Calu3 (cell line): ENCODE measurements at regions not wholly inside any gene's neighbourhood (a gene's known extent, or its start where the extent isn't known, plus 50 kb on each side); places are given as distances from the start of the nearest gene placed in this dataset.

Source experiments
- BruUV-seq: library from RNA; stranded (reverse); fragments of 400-500 nt; replicated peaks from 2 replicates; lab custom pipeline; 2021; lab: Mats Ljungman, UMichigan
- CTCF ChIA-PET: fragments of 300-600 bp; sonication (Branson Sonifier 250); formaldehyde crosslinking; loops from one replicate; lab custom pipeline; 2022; ENCODE audit warnings: antibody characterized with exemption; lab: Charles Lee
- DNase-seq: peaks from one replicate; pipeline ENCODE4 v3.0.0; 2022
- H3K27ac Mint-ChIP-seq: one replicate; pipeline ENCODE4 v1.8.0; 2022; ENCODE audit warnings: mixed read lengths; ENCODE audit not compliant: unreplicated experiment
- H3K27me3 Mint-ChIP-seq: one replicate; pipeline ENCODE4 v1.8.0; 2022; ENCODE audit warnings: mixed read lengths; ENCODE audit not compliant: unreplicated experiment
- H3K36me3 Mint-ChIP-seq: one replicate; pipeline ENCODE4 v1.8.0; 2022; ENCODE audit warnings: mild to moderate bottlenecking, moderate library complexity, mixed read lengths; ENCODE audit not compliant: insufficient read depth, unreplicated experiment
- H3K4me1 Mint-ChIP-seq: one replicate; pipeline ENCODE4 v1.8.0; 2022; ENCODE audit warnings: mild to moderate bottlenecking, low read depth, mixed read lengths; ENCODE audit not compliant: unreplicated experiment
- H3K4me3 Mint-ChIP-seq: one replicate; pipeline ENCODE4 v1.8.0; 2022; ENCODE audit warnings: mild to moderate bottlenecking, low read depth, moderate library complexity, mixed read lengths; ENCODE audit not compliant: unreplicated experiment
- H3K9me3 Mint-ChIP-seq: one replicate; pipeline ENCODE4 v1.8.0; 2022; ENCODE audit warnings: low read depth, mixed read lengths; ENCODE audit not compliant: unreplicated experiment
- intact Hi-C: fragments of 100-400 bp; cut with micrococcal nuclease; formaldehyde crosslinking; loops from one replicate; pipeline ENCODE4 v1.10.0; 2022; ENCODE audit not compliant: unreplicated experiment
- TF ChIP-seq, protein P1 (sequence below): fragments of 200-600 bp; IDR thresholded peaks from one replicate; pipeline ENCODE4 v1.8.0; 2022; ENCODE audit warnings: antibody characterized with exemption; ENCODE audit not compliant: unreplicated experiment

DNA sequence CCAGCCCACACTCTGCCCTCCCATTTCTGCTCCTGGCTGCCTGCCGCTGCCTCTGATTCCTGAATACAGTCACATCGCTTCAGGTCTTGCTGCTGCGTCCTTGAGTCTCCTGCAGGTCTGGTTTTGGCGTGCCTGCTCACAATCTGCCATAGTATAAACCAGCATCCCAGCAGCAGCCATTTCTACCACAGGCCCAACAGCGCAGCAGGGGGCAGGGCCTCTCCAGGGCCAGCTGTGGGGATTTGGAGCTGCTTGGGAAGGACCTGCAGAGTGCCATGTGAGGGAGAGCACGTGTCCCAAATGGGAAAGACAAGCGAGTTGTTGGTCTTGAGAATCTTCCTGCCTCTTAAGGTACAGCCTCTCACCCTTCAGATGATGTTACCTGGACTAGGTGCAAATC is 398.3 kb upstream of the PPP2R3A start:
- no peak overlapping the region for H3K4me3 Mint-ChIP-seq
- H3K36me3 Mint-ChIP-seq = no peaks in the 10 kb centered on the region
- peaks cover 76% of the 10 kb centered on the region for H3K27me3 Mint-ChIP-seq
- H3K9me3 Mint-ChIP-seq = no peaks in the 10 kb centered on the region
- TF ChIP-seq, protein P1, sequence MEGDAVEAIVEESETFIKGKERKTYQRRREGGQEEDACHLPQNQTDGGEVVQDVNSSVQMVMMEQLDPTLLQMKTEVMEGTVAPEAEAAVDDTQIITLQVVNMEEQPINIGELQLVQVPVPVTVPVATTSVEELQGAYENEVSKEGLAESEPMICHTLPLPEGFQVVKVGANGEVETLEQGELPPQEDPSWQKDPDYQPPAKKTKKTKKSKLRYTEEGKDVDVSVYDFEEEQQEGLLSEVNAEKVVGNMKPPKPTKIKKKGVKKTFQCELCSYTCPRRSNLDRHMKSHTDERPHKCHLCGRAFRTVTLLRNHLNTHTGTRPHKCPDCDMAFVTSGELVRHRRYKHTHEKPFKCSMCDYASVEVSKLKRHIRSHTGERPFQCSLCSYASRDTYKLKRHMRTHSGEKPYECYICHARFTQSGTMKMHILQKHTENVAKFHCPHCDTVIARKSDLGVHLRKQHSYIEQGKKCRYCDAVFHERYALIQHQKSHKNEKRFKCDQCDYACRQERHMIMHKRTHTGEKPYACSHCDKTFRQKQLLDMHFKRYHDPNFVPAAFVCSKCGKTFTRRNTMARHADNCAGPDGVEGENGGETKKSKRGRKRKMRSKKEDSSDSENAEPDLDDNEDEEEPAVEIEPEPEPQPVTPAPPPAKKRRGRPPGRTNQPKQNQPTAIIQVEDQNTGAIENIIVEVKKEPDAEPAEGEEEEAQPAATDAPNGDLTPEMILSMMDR = no peak
- no peak for DNase-seq
- intact Hi-C loops = no loop called here
- BruUV-seq = no TSS peak
- no peaks in the 10 kb centered on the region for H3K4me1 Mint-ChIP-seq
- CTCF ChIA-PET = no interaction called here
- H3K27ac Mint-ChIP-seq = no peak overlapping the region

DNA sequence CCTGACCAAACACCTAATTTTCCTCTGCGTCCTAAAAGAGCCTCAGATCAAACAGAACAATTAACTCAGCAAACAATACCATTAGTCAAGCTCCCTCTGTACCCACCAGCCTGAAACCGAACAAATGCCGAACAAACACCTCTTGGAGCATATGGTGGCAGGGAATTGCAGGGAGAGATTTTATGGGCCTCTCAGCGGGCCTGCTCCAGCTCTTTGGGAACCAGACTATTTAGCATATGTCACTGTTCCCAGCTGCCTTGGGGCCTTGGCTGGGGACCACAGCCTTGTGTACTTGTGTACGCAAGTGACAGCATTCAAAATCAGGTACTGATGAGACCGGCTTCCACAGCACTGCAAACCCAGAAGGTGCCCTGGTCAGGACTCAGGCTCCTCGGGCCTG is 388.8 kb upstream of the PPP2R3A start:
- no peak overlapping the region for H3K4me3 Mint-ChIP-seq
- CTCF ChIA-PET = no interaction called here

DNA sequence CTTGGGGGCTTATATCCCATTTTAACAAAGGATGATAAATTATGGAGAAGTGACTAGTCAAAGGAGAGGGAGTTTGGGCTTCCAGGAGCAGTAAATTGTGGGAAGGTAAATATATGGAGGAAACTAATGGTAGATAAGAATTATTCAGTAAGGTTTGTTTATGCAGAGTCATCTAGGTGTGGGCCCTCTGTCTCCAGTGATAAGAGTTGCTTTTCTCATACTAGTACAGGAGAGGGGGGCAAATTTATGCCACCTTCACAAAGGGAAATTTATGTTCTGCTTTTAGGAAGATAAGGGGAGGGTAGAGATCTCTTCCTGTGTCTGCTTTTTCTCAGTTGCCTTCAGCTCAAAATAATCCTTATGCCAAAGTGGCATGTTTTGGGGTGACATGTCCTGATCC is 383.7 kb upstream of the PPP2R3A start:
- BruUV-seq = no TSS peak
- H3K36me3 Mint-ChIP-seq = no peaks in the 10 kb centered on the region

More for the DNA sequence above, 388.8 kb upstream of the PPP2R3A start:
- Mint-ChIP-seq H3K9me3 (no peaks in the 10 kb centered on the region), H3K27ac (no peak overlapping the region), H3K36me3 (no peaks in the 10 kb centered on the region), H3K27me3 (no peaks in the 10 kb centered on the region), H3K4me1 (no peaks in the 10 kb centered on the region)
- DNase-seq = no peak
- no TSS peak for BruUV-seq
- intact Hi-C loops = no loop called here
- TF ChIP-seq, protein P1 = no peak

DNA sequence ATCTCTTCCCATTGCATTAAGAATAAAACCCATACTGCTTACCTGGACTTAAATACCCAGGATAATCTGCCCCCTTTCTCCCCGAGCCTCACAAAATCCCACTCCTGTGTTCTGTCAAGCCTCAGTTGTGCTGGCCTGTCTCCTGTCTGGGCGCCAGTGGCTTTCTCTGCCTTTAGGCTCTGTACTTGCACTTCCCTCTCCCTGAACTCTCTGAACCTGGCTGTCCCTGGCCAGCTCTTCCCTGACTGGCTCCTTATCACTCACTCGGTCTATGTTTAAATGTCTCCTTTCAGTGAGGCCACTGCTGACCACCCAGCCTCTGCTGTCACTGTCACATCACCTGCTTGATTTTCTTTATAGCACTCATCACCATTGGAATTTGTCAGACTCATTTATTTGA is 382.7 kb upstream of the PPP2R3A start:
- no peak for DNase-seq
- no peaks in the 10 kb centered on the region for H3K4me1 Mint-ChIP-seq
- intact Hi-C loops = no loop called here
- CTCF ChIA-PET = no interaction called here
- H3K36me3 Mint-ChIP-seq = no peaks in the 10 kb centered on the region
- no peak overlapping the region for H3K4me3 Mint-ChIP-seq
- BruUV-seq = no TSS peak
- H3K27ac Mint-ChIP-seq = no peak overlapping the region
- H3K9me3 Mint-ChIP-seq = no peaks in the 10 kb centered on the region
- H3K27me3 Mint-ChIP-seq = no peaks in the 10 kb centered on the region
- TF ChIP-seq, protein P1 = no peak

More for the DNA sequence above, 383.7 kb upstream of the PPP2R3A start:
- H3K4me3 Mint-ChIP-seq = no peak overlapping the region
- H3K27ac Mint-ChIP-seq = no peak overlapping the region
- H3K27me3 Mint-ChIP-seq = no peaks in the 10 kb centered on the region
- no peaks in the 10 kb centered on the region for H3K9me3 Mint-ChIP-seq
- DNase-seq = no peak
- CTCF ChIA-PET = no interaction called here
- intact Hi-C loops = no loop called here
- TF ChIP-seq, protein P1 = no peak
- no peaks in the 10 kb centered on the region for H3K4me1 Mint-ChIP-seq
